ENCODE measurements at regions not wholly inside any gene's neighbourhood (a gene's known extent, or its start where the extent isn't known, plus 50 kb on each side); places are given as distances from the start of the nearest gene placed in this dataset.

- Histone ChIP-seq H3K27ac (ENCODE audit: control insufficient read depth, insufficient read depth, low read length) (no peak overlapping the region), H3K4me1 (ENCODE audit: control insufficient read depth, extremely low read depth, insufficient read depth, low read length) (no peaks in the 10 kb centered on the region), H3K9me1 (ENCODE audit: control insufficient read depth, extremely low read depth, insufficient read depth, low read length) (no peaks in the 10 kb centered on the region), H3K4me3 (ENCODE audit: control insufficient read depth in 2 of 3, extremely low read depth in 1 of 3, insufficient read depth in 2 of 3, low read depth in 1 of 3, low read length in 3 of 3) (no peak overlapping the region), H3K9ac (ENCODE audit: control insufficient read depth, extremely low read depth, insufficient read depth, low read length) (no peak overlapping the region), H3K9me3 (ENCODE audit: control insufficient read depth, low read depth, low read length) (no peaks in the 10 kb centered on the region), H3K79me2 (ENCODE audit: control insufficient read depth, insufficient read depth, low read length) (no peaks in the 10 kb centered on the region), H4K20me1 (ENCODE audit: control insufficient read depth, extremely low read depth, insufficient read depth, low read length) (no peaks in the 10 kb centered on the region), H3K36me3 (ENCODE audit: control insufficient read depth in 2 of 2, extremely low read depth in 1 of 2, insufficient read depth in 2 of 2, low read length in 2 of 2) (no peaks in the 10 kb centered on the region), H2AFZ (ENCODE audit: control insufficient read depth, low read length) (no peak overlapping the region), H3K4me2 (ENCODE audit: control insufficient read depth, extremely low read depth, insufficient read depth, low read depth, low read length) (no peak overlapping the region), H3K27me3 (ENCODE audit: control insufficient read depth, extremely low read depth, insufficient read depth, low read length) (no peaks in the 10 kb centered on the region)
- FAIRE-seq = no peak
- DNase-seq (ENCODE audit: low read depth, low spot score) = no peak
- no peak for TF ChIP-seq EZH2 (IDR thresholded peaks at IDR 0.05; ENCODE audit: low read length)
- no peak for TF ChIP-seq CTCF (optimal IDR thresholded peaks at IDR 0.05 in 1 of 3, IDR thresholded peaks at IDR 0.05 in 1 of 3, conservative IDR thresholded peaks at IDR 0.05 in 1 of 3; ENCODE audit: extremely low read depth in 1 of 3, insufficient read depth in 2 of 3, low read length in 3 of 3)
- dilution Hi-C loops (cut with MboI; ENCODE audit: extremely low pct_ligation_motif_present, low sequenced_read_pairs) = no loop called here
Measured at GRCh38 chr12:81874586-81874985, 115.4 kb upstream of the PPFIA2 start.

GRCh38 chr12:81874166-81874565 lies 115.0 kb upstream of the PPFIA2 start:
- Histone ChIP-seq H3K36me3 (ENCODE audit: control insufficient read depth in 2 of 2, extremely low read depth in 1 of 2, insufficient read depth in 2 of 2, low read length in 2 of 2) (no peaks in the 10 kb centered on the region), H3K9ac (ENCODE audit: control insufficient read depth, extremely low read depth, insufficient read depth, low read length) (no peak overlapping the region), H3K4me1 (ENCODE audit: control insufficient read depth, extremely low read depth, insufficient read depth, low read length) (no peaks in the 10 kb centered on the region), H3K4me2 (ENCODE audit: control insufficient read depth, extremely low read depth, insufficient read depth, low read depth, low read length) (no peak overlapping the region), H3K9me3 (ENCODE audit: control insufficient read depth, low read depth, low read length) (no peaks in the 10 kb centered on the region), H2AFZ (ENCODE audit: control insufficient read depth, low read length) (no peak overlapping the region), H3K79me2 (ENCODE audit: control insufficient read depth, insufficient read depth, low read length) (no peaks in the 10 kb centered on the region), H3K27ac (ENCODE audit: control insufficient read depth, insufficient read depth, low read length) (no peak overlapping the region), H3K9me1 (ENCODE audit: control insufficient read depth, extremely low read depth, insufficient read depth, low read length) (no peaks in the 10 kb centered on the region), H3K27me3 (ENCODE audit: control insufficient read depth, extremely low read depth, insufficient read depth, low read length) (no peaks in the 10 kb centered on the region), H4K20me1 (ENCODE audit: control insufficient read depth, extremely low read depth, insufficient read depth, low read length) (no peaks in the 10 kb centered on the region), H3K4me3 (ENCODE audit: control insufficient read depth in 2 of 3, extremely low read depth in 1 of 3, insufficient read depth in 2 of 3, low read depth in 1 of 3, low read length in 3 of 3) (no peak overlapping the region)
- DNase-seq (ENCODE audit: low read depth, low spot score) (no peak), FAIRE-seq (no peak)
- dilution Hi-C loops (cut with MboI; ENCODE audit: extremely low pct_ligation_motif_present, low sequenced_read_pairs) = no loop called here
- no peak for TF ChIP-seq CTCF (optimal IDR thresholded peaks at IDR 0.05 in 1 of 3, IDR thresholded peaks at IDR 0.05 in 1 of 3, conservative IDR thresholded peaks at IDR 0.05 in 1 of 3; ENCODE audit: extremely low read depth in 1 of 3, insufficient read depth in 2 of 3, low read length in 3 of 3)
- no peak for TF ChIP-seq EZH2 (IDR thresholded peaks at IDR 0.05; ENCODE audit: low read length)
